Choroid plexus epithelial cell (primary cell): ENCODE measurements at regions not wholly inside any gene's neighbourhood (a gene's known extent, or its start where the extent isn't known, plus 50 kb on each side); places are given as distances from the start of the nearest gene placed in this dataset.
A peak's percentile ranks its signal among the peaks of the same experiment; 100 is the strongest.
"Not testable (repeated sequence)": the region's sequence is repeated elsewhere in the genome, so short reads cannot be mapped to it uniquely, and the experiment has no call there.

ENCODE experiments used
- DNase-seq: peaks from one replicate; pipeline ENCODE4 v3.0.0-alpha.2; 2010; ENCODE audit warnings: low read depth
- H3K4me3 ChIP-seq: 2 replicates; pipeline ENCODE4 v1.5.1; 2011; ENCODE audit warnings: low read depth, mild to moderate bottlenecking, control low read depth, low read length, moderate library complexity
- CTCF ChIP-seq: conservative IDR thresholded peaks from 2 replicates; pipeline ENCODE4 v1.5.1; 2011; ENCODE audit warnings: low read depth, mild to moderate bottlenecking, control low read depth, inconsistent platforms, low read length, moderate library complexity

GRCh38 chr7:19964246-19964645 is 190.8 kb upstream of the TMEM196 start:
- peak; percentile 26 for DNase-seq
- no peak for TF ChIP-seq CTCF
- H3K4me3 ChIP-seq: no peak overlapping the region

GRCh38 chr7:19963695-19964094 is 190.3 kb upstream of the TMEM196 start:
- TF ChIP-seq CTCF: no peak
- DNase-seq: no peak
- no peak overlapping the region for H3K4me3 ChIP-seq

- TF ChIP-seq CTCF: no peak
- peak; percentile 88 for DNase-seq
- no peak overlapping the region for H3K4me3 ChIP-seq
Observed at GRCh38 chr7:19958309-19958896, 185.0 kb upstream of the TMEM196 start.

GRCh38 chr7:19957664-19958063 is 184.2 kb upstream of the TMEM196 start:
- no peak for TF ChIP-seq CTCF
- DNase-seq: peak; percentile 38
- H3K4me3 ChIP-seq: no peak overlapping the region

- DNase-seq, H3K4me3 ChIP-seq: not testable (repeated sequence)
Observed at GRCh38 chr7:19954166-19954565, 180.7 kb upstream of the TMEM196 start.

- not testable (repeated sequence) for DNase-seq, H3K4me3 ChIP-seq
Observed at GRCh38 chr7:19953411-19953810, 180.0 kb upstream of the TMEM196 start.

- TF ChIP-seq CTCF: no peak
- no peak for DNase-seq
- H3K4me3 ChIP-seq: no peak overlapping the region
Observed at GRCh38 chr7:19948160-19948559, 174.7 kb upstream of the TMEM196 start.

- TF ChIP-seq CTCF: no peak
- peak; percentile 4 for DNase-seq
- H3K4me3 ChIP-seq: no peak overlapping the region
Observed at GRCh38 chr7:19944363-19945120, 171.1 kb upstream of the TMEM196 start.
